Neural cell (in vitro differentiated cells): ENCODE measurements at regions not wholly inside any gene's neighbourhood (a gene's known extent, or its start where the extent isn't known, plus 50 kb on each side); places are given as distances from the start of the nearest gene placed in this dataset.

Source experiments
- H2AFZ ChIP-seq: fragments of 200-600, 300-800 bp; sonication (generic), shearing (Covaris generic); 2 replicates; pipeline ENCODE4 v1.6.0; 2014; ENCODE audit warnings: low read depth, mild to moderate bottlenecking, antibody characterized with exemption, low read length, moderate library complexity
- H3F3A ChIP-seq: fragments of 200-600 bp; shearing (Covaris generic); 2 replicates; pipeline ENCODE4 v1.6.1; 2016; ENCODE audit warnings: mild to moderate bottlenecking, moderate library complexity, mixed read lengths, antibody characterized with exemption, low read length; ENCODE audit not compliant: insufficient read depth, poor library complexity, severe bottlenecking
- H3K27ac ChIP-seq: fragments of 200-600, 300-800 bp; sonication (generic), shearing (Covaris generic); 2 replicates; pipeline ENCODE4 v1.5.1; 2014; ENCODE audit warnings: mild to moderate bottlenecking, low read length, moderate library complexity
- H3K27me3 ChIP-seq: fragments of 300-800, 200-600 bp; sonication (generic), shearing (Covaris generic); 2 replicates; pipeline ENCODE4 v1.6.0; 2014; ENCODE audit warnings: mild to moderate bottlenecking, low read depth, low read length, moderate library complexity; ENCODE audit not compliant: insufficient read depth
- H3K36me3 ChIP-seq: fragments of 300-800, 200-600 bp; sonication (generic), shearing (Covaris generic); 2 replicates; pipeline ENCODE4 v1.5.1; 2014; ENCODE audit warnings: mild to moderate bottlenecking, antibody characterized with exemption, low read length, moderate library complexity; ENCODE audit not compliant: insufficient read depth
- H3K4me2 ChIP-seq: fragments of 300-800, 200-600 bp; sonication (generic), shearing (Covaris generic); 2 replicates; pipeline ENCODE4 v1.6.0; 2014; ENCODE audit warnings: mild to moderate bottlenecking, low read length
- H3K4me3 ChIP-seq: fragments of 300-800, 200-600 bp; sonication (generic), shearing (Covaris generic); 2 replicates; pipeline ENCODE4 v1.5.1; 2014; ENCODE audit warnings: mild to moderate bottlenecking, low read length, moderate library complexity
- H3K79me2 ChIP-seq: fragments of 200-600 bp; shearing (Covaris generic); replicated peaks from 2 replicates; pipeline ENCODE4 v1.6.0; 2014; ENCODE audit warnings: mild to moderate bottlenecking, low read length, moderate library complexity; ENCODE audit not compliant: insufficient read depth
- H3K9ac ChIP-seq: fragments of 300-800, 200-600 bp; sonication (generic), shearing (Covaris generic); 2 replicates; pipeline ENCODE4 v1.6.1; 2016; ENCODE audit warnings: mild to moderate bottlenecking, low read length, mixed read lengths
- H3K9me2 ChIP-seq: fragments of 200-600 bp; shearing (Covaris generic); 2 replicates; pipeline ENCODE4 v1.6.1; 2016; ENCODE audit warnings: mild to moderate bottlenecking, low read length, mixed read lengths; ENCODE audit not compliant: insufficient read depth
- H3K9me3 ChIP-seq: fragments of 200-600, 300-800 bp; sonication (generic), shearing (Covaris generic); 2 replicates; pipeline ENCODE4 v1.6.1; 2016; ENCODE audit warnings: mild to moderate bottlenecking, mixed run types, low read length, moderate library complexity, mixed read lengths
- H4K20me1 ChIP-seq: fragments of 200-600 bp; shearing (Covaris generic); 2 replicates; pipeline ENCODE4 v1.6.1; 2016; ENCODE audit warnings: mild to moderate bottlenecking, mixed run types; ENCODE audit not compliant: insufficient read depth
- EP300 ChIP-seq: fragments of 450-650 bp; conservative IDR thresholded peaks from 2 replicates; pipeline ENCODE4 v1.6.1; 2014; ENCODE audit warnings: antibody characterized with exemption, mild to moderate bottlenecking, moderate library complexity; ENCODE audit not compliant: poor library complexity, severe bottlenecking
- EZH2 ChIP-seq: fragments of 200-600, 300-800 bp; shearing (Covaris generic), sonication (generic); IDR thresholded peaks from 2 replicates; pipeline ENCODE4 v1.6.1; 2014; ENCODE audit warnings: antibody characterized with exemption, low read length, borderline replicate concordance, mild to moderate bottlenecking; ENCODE audit not compliant: insufficient read depth, poor library complexity, severe bottlenecking
- MXI1 ChIP-seq: fragments of 450-650 bp; conservative IDR thresholded peaks from 2 replicates; pipeline ENCODE4 v1.6.1; 2014; ENCODE audit warnings: antibody characterized with exemption, mild to moderate bottlenecking; ENCODE audit not compliant: poor library complexity, severe bottlenecking
- POLR2AphosphoS5 ChIP-seq: IDR thresholded peaks from 2 replicates; pipeline ENCODE4 v1.6.1; 2012
- RAD21 ChIP-seq: fragments of 450-650 bp; conservative IDR thresholded peaks from 2 replicates; pipeline ENCODE4 v1.6.1; 2014; ENCODE audit warnings: antibody characterized with exemption, mild to moderate bottlenecking, moderate library complexity
- SMC3 ChIP-seq: fragments of 450-650 bp; conservative IDR thresholded peaks from 2 replicates; pipeline ENCODE4 v1.6.1; 2014; ENCODE audit warnings: antibody characterized with exemption, mild to moderate bottlenecking, moderate library complexity; ENCODE audit not compliant: poor library complexity
- TAF1 ChIP-seq: IDR thresholded peaks from 2 replicates; pipeline ENCODE4 v1.6.1; 2012; ENCODE audit warnings: low read depth

GRCh38 chrX:459611-460010, 72.9 kb upstream of the PPP2R3B start:
- H3K79me2 ChIP-seq, result no peaks in the 10 kb centered on the region
- peak overlapping the region; percentile 39 for H3K4me3 ChIP-seq
- no peaks in the 10 kb centered on the region for H3K36me3 ChIP-seq
- H3K9ac ChIP-seq, result peak overlapping the region; percentile 55
- H3K4me2 ChIP-seq, result peak overlapping the region; percentile 2
- no peak overlapping the region for H2AFZ ChIP-seq
- H3K27ac ChIP-seq, result peak overlapping the region; percentile 82
- H3K27me3 ChIP-seq, result no peaks in the 10 kb centered on the region
- H3K9me3 ChIP-seq, result no peaks in the 10 kb centered on the region
- H4K20me1 ChIP-seq, result no peaks in the 10 kb centered on the region
- no peaks in the 10 kb centered on the region for H3F3A ChIP-seq
- no peaks in the 10 kb centered on the region for H3K9me2 ChIP-seq
- TF ChIP-seq POLR2AphosphoS5, result peak; percentile 2
- no peak for TF ChIP-seq RAD21

- Histone ChIP-seq H3F3A (no peaks in the 10 kb centered on the region), H3K4me3 (peak overlapping the region; percentile 39), H3K36me3 (no peaks in the 10 kb centered on the region), H4K20me1 (no peaks in the 10 kb centered on the region), H3K9ac (peak overlapping the region; percentile 55), H3K27me3 (no peaks in the 10 kb centered on the region), H2AFZ (no peak overlapping the region), H3K9me3 (no peaks in the 10 kb centered on the region), H3K27ac (peak overlapping the region; percentile 82), H3K79me2 (no peaks in the 10 kb centered on the region), H3K4me2 (peak overlapping the region; percentile 16), H3K9me2 (no peaks in the 10 kb centered on the region)
- no peak for TF ChIP-seq TAF1
These were observed 73.4 kb upstream of the PPP2R3B start for GRCh38 chrX:460116-460515.

GRCh38 chrX:460823-461640, 74.3 kb upstream of the PPP2R3B start:
- no peaks in the 10 kb centered on the region for H3K79me2 ChIP-seq

GRCh38 chrX:462853-463252, 76.1 kb upstream of the PPP2R3B start:
- Histone ChIP-seq H4K20me1 (no peaks in the 10 kb centered on the region), H3K36me3 (no peaks in the 10 kb centered on the region), H3K9me2 (no peaks in the 10 kb centered on the region), H3K9me3 (no peaks in the 10 kb centered on the region), H2AFZ (no peak overlapping the region), H3K9ac (peak overlapping the region; percentile 31), H3K4me3 (no peak overlapping the region), H3F3A (no peaks in the 10 kb centered on the region), H3K79me2 (no peaks in the 10 kb centered on the region), H3K27ac (peak overlapping the region; percentile 40), H3K4me2 (no peak overlapping the region), H3K27me3 (no peaks in the 10 kb centered on the region)
- TF ChIP-seq EZH2, result no peak
- no peak for TF ChIP-seq EP300
- no peak for TF ChIP-seq SMC3
- no peak for TF ChIP-seq TAF1
- TF ChIP-seq MXI1, result no peak

More at GRCh38 chrX:460823-461640, 74.3 kb upstream of the PPP2R3B start:
- Histone ChIP-seq H3F3A (no peaks in the 10 kb centered on the region), H3K27ac (peak overlapping the region; percentile 82), H3K9me3 (no peaks in the 10 kb centered on the region), H3K4me3 (peak overlapping the region; percentile 55), H3K9ac (peak overlapping the region; percentile 53), H3K9me2 (no peaks in the 10 kb centered on the region), H2AFZ (no peak overlapping the region), H3K27me3 (no peaks in the 10 kb centered on the region), H4K20me1 (no peaks in the 10 kb centered on the region), H3K4me2 (no peak overlapping the region), H3K36me3 (no peaks in the 10 kb centered on the region)
- no peak for TF ChIP-seq RAD21
- TF ChIP-seq POLR2AphosphoS5, result peak; percentile 82
- TF ChIP-seq EP300, result peak; percentile 91
